GM21423 (cell line): ENCODE measurements at regions not wholly inside any gene's neighbourhood (a gene's known extent, or its start where the extent isn't known, plus 50 kb on each side); places are given as distances from the start of the nearest gene placed in this dataset.

Experiments
- ATAC-seq: cut with Tn5 transposase; IDR thresholded peaks from one replicate; pipeline ENCODE4 v1.9.1; 2021; ENCODE audit warnings: mild to moderate bottlenecking, moderate library complexity; ENCODE audit not compliant: unreplicated experiment

- ATAC-seq = no peak
Observed at GRCh38 chr6:22668307-22668706, 98.9 kb downstream of the HDGFL1 start.

GRCh38 chr6:22668717-22669116 is 99.4 kb downstream of the HDGFL1 start:
- no peak for ATAC-seq

- ATAC-seq = no peak
Observed at GRCh38 chr6:22670605-22671004, 101.2 kb downstream of the HDGFL1 start.

- ATAC-seq = no peak
Observed at GRCh38 chr6:22673474-22673873, 104.1 kb downstream of the HDGFL1 start.

GRCh38 chr6:22680950-22681349 is 111.6 kb downstream of the HDGFL1 start:
- no peak for ATAC-seq

- no peak for ATAC-seq
Observed at GRCh38 chr6:22681761-22682160, 112.4 kb downstream of the HDGFL1 start.

- no peak for ATAC-seq
Observed at GRCh38 chr6:22682979-22683378, 113.6 kb downstream of the HDGFL1 start.

- no peak for ATAC-seq
Observed at GRCh38 chr6:22690446-22690845, 121.1 kb downstream of the HDGFL1 start.

GRCh38 chr6:22694092-22694724 is 124.8 kb downstream of the HDGFL1 start:
- no peak for ATAC-seq

GRCh38 chr6:22696481-22696880 is 127.1 kb downstream of the HDGFL1 start:
- no peak for ATAC-seq

- no peak for ATAC-seq
Observed at GRCh38 chr6:22697306-22697705, 127.9 kb downstream of the HDGFL1 start.

GRCh38 chr6:22699151-22699550 is 129.8 kb downstream of the HDGFL1 start:
- no peak for ATAC-seq

- no peak for ATAC-seq
Observed at GRCh38 chr6:22706651-22707050, 137.3 kb downstream of the HDGFL1 start.

- ATAC-seq = no peak
Observed at GRCh38 chr6:22708469-22708868, 139.1 kb downstream of the HDGFL1 start.

- ATAC-seq = no peak
Observed at GRCh38 chr6:22709803-22710202, 140.4 kb downstream of the HDGFL1 start.

- ATAC-seq = no peak
Observed at GRCh38 chr6:22716721-22717120, 147.4 kb downstream of the HDGFL1 start.

- ATAC-seq = no peak
Observed at GRCh38 chr6:22717915-22718314, 148.5 kb downstream of the HDGFL1 start.

- no peak for ATAC-seq
Observed at GRCh38 chr6:22722913-22723312, 153.5 kb downstream of the HDGFL1 start.

GRCh38 chr6:22726966-22727365 is 157.6 kb downstream of the HDGFL1 start:
- ATAC-seq = no peak

GRCh38 chr6:22727710-22728109 is 158.3 kb downstream of the HDGFL1 start:
- ATAC-seq = no peak

GRCh38 chr6:22732176-22732970 is 163.0 kb downstream of the HDGFL1 start:
- no peak for ATAC-seq

- no peak for ATAC-seq
Observed at GRCh38 chr6:22736740-22737139, 167.4 kb downstream of the HDGFL1 start.

- no peak for ATAC-seq
Observed at GRCh38 chr6:22737331-22737730, 168.0 kb downstream of the HDGFL1 start.
